Activated CD8-positive, alpha-beta memory T cell treated with anti-CD3 and anti-CD28 coated beads, Interleukin-2, amount 50 U/mL, for 48 hours (primary cell): ENCODE measurements at regions not wholly inside any gene's neighbourhood (a gene's known extent, or its start where the extent isn't known, plus 50 kb on each side); places are given as distances from the start of the nearest gene placed in this dataset.
"Not testable (repeated sequence)": the region's sequence is repeated elsewhere in the genome, so short reads cannot be mapped to it uniquely, and the experiment has no call there.

ENCODE experiments used
- DNase-seq: peaks from one replicate; pipeline ENCODE4 v3.0.0-alpha.2; 2020

DNA sequence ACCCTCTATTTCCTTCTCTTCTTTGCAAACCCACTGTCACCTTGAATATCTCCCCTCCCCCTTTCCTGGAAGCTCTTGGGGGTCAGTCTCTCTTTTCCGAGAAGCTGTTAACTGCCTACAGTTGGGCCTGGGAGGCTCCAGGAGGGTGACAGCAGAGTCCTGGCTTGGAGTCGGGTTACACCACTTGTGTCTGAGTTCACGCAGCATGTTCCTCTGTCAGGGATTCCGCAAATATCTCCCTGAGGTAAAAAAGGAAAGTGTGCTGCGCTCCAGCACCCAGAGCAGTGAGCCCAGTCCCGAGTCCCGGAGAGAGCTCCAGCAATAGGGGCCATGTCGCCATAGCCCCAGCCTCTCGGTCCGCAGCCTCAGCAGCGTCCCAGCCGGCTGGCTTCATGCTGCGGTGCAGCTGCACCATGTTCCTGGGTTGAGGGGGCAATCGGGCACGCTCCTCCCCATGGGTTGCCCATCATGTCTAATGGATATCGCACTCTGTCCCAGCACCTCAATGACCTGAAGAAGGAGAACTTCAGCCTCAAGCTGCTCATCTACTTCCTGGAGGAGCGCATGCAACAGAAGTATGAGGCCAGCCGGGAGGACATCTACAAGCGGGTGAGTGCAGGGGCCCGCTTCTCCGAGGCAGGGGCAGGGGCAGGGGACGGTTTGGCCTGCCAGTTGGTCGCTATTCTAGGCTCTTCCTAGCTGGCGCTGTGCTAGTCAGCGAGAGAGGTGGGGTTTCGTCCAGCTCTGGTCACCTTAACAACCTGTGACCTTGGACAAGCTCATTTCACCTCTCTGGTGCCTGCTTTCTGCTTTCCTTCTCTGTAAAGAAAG is 101.3 kb upstream of the SEC22B start:
- not testable (repeated sequence) for DNase-seq

DNA sequence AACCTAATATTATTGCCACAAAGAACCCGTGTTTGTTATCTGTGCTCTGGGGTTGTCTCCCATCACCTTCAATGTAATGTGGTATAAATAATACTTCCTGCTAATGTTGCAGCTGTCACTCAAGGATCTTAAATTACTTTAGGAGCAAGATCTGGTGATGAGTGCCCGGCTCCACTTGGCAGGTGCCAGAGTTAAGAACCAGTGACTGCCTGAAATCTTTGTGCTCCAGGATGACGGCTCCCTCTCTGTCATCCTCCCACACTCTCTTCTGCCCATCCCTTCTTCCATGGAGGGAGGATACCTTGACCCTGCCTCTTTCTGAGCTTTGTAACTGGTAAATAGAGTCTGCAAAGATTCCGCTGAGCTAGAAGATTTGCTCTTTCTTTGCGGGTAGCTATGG is 100.4 kb upstream of the SEC22B start:
- not testable (repeated sequence) for DNase-seq

DNA sequence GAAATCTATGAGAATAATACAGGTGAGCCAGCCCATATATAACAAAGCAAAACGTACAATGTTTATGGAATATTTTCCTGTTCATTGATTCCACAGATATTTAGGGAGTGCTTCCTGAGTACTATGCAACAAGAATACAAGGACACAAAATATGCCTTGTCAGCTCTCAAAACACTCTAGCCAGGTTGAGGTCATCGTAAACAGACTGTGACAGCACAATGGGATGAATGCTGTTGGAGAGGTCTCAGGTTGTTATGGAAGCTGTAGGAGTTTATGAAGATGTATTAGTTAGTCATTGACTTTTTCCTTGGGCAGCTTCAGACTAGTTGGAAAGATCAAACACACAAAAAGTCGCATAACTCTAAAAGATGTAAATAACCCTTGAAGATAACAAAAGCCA is 98.1 kb upstream of the SEC22B start:
- not testable (repeated sequence) for DNase-seq

GRCh38 chr1:120273363-120273762 is 97.0 kb upstream of the SEC22B start:
- DNase-seq = not testable (repeated sequence)

DNA sequence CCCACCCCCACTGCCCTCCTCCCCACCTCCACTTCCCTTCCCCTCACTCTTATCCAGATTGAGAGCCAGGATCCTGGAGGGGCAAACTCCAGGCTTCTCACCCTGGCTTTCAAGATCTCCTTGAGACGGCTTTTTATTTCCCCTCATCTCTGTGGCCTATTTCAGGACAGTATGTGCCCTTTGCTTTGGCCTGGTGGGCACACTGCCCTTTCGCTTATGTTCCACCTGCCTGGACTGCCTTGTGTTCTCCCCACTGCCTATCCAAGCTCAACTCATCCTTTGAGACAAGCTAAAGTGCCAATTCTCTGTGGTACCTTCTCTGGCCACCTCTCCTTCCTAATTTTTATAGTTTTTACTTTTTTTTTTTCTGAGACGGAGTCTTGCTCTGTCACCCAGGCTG is 95.9 kb upstream of the SEC22B start:
- DNase-seq = not testable (repeated sequence)

DNA sequence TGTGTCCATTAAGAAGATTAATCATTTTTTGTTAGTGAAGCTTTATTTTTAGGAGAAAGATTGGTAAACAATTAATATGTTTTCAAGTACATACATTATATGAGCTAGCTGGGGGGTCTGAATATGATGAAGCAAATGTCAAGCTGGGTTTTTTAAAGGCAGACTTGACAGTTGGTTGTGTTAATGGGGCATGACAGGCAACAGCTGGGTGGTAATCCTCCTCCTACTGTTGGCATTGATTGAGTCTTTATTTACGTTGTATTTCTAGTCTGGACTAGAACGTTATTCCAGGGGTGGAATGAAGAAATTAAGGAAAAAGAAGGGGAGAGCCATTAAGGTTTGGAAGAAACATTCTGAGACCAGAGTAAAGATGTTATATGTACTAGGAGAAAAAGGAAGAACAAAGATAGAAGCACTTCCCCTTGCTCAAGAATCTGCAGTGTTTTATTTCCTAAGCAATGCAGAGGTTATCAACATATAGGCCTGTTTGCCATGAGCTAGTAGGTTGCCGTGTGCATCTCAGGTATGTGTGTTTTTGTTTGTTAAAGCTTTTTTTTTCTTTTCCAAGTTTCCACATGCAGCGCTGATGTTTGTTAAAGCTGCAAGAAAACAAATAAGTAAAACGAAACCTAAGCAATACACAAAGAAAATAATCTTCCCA is 95.4 kb upstream of the SEC22B start:
- not testable (repeated sequence) for DNase-seq

GRCh38 chr1:120267894-120268551 is 91.7 kb upstream of the SEC22B start:
- not testable (repeated sequence) for DNase-seq

DNA sequence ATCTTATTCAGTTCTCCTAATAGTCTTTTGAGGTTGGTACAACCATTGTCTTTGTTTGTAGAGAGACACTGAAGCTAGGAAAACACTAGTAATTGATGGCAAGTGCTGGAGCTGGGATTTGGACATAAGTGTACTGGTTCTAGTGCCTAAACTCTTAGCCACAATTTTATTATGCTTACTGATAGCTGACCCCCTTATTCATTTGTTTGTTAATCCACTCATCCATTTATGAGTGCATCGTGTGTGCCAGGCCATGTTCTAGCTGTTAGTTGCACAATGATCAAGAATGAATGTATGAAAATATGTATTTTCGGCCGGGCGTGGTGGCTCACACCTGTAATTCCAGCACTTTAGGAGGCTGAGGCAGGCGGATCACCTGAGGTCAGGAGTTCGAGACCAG is 88.2 kb upstream of the SEC22B start:
- DNase-seq = not testable (repeated sequence)

DNA sequence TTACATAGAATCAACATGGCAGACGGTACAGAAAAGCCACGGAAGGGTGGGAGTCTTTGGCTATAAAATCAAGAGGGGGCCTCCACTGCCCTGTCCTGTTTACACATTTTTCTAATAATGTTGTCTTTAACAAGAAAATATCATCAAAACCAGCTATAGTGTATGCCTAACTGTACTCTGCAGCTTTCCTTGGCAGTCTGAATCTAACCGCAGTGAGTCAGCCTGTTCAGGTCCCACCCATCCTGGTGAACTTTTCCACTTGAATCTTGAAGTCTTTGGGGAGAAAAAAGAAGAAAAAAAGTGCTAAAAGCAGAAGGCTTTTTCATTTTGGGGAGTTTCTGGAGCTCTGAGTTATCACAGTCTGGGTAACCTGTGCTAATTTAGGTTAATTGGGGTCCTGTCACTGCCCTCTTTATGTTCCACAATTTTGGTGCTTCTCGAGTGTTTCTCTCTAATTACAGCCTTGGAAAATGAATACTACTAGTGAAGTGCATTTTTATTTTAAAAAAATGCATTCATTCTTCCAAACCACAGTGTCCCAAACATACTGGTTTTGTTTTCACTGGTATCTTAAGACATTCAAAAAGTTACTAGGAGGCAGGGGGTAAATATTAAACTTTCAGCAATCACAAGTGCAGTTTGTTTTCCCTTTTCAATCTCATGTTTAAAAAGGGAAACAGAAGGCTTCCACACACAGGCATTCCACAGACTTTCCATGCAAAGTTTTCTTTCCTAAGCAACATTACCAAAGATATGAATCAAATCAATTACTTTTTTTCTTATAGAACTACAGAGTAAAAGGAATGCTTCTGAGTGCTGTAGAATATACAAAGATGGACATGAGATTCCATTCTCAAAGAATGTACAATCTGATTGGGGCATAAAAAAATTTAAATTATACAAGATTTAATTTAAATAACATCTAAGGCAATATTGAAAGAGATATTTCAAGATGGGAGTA is 86.8 kb upstream of the SEC22B start:
- DNase-seq = not testable (repeated sequence)

- DNase-seq = not testable (repeated sequence)
Measured at GRCh38 chr1:120257778-120258105, 81.4 kb upstream of the SEC22B start.

- not testable (repeated sequence) for DNase-seq
Measured at GRCh38 chr1:120257064-120257777, 80.9 kb upstream of the SEC22B start.

- not testable (repeated sequence) for DNase-seq
Measured at GRCh38 chr1:120250756-120251155, 74.4 kb upstream of the SEC22B start.

DNA sequence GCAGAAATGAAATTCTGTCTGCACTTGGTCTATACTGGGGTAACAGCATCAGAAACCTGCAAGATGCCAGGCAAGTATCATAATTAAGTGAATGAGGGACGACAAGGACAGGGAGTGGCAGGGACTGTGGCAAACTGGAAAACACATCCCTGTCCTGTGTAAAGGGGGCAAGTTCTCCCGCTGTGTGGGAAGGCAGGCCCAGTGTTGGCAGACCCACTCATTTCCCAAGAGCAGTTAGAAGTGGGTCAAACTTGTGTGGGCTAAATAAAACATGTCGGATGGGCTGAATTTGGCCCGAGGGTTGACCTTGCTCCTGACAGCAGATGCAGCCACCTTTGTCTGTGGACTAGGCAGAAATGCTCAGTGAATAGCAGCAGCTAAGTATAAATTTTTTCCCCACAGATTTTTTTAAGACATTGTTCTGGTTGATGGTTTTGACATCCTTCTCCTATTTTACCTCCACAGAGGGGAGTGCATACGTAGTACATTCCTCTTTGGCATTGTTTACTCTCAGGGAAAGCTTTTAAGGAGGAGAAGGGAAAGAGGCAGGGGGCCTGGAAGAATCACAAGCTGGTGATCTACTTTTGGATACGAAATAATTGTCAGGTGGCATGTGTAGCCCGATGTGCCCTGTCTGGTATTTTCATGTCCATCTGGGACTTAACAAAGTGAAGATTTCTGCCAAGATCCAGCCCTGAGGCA is 72.6 kb upstream of the SEC22B start:
- not testable (repeated sequence) for DNase-seq

DNA sequence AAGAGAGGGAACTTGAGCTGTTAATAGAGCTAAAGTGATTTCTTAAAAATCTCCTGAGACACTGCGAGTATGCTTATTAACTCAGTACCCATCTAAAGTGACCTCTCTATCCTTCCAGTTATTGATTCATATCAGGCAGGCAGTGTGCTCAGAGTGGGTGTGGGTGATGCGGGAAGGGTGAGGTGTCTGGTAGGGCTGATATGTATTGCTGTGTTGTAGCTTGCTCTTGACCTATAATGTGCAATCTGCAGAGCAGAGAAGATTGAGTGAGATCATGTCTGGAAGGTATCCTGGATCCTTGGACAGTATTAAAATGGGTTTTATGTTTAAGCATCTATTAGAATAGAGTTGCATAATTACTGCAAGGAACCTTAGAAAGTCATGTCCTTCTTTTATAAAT is 71.9 kb upstream of the SEC22B start:
- DNase-seq = not testable (repeated sequence)

- not testable (repeated sequence) for DNase-seq
Measured at GRCh38 chr1:120243867-120244266, 67.5 kb upstream of the SEC22B start.

DNA sequence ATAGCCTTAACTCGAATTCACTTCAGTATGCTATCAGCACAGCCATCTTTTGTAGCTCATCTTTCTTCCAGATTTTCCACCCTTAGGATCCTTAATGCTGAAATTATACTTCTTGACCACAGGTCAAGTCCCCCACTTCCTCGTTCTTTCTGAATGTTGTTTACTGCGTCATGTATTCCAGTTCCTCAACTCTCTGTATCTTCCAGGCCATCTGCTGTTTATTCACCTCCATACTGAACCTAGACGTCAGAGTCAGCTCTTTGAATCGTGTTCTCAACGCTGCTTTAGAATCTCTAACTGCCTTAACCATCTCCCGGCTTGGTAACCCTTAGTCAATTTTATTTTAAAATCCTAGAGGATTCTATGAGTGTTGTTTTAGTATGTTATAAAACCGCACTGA is 66.3 kb upstream of the SEC22B start:
- not testable (repeated sequence) for DNase-seq

- DNase-seq = not testable (repeated sequence)
Measured at GRCh38 chr1:120241868-120242267, 65.5 kb upstream of the SEC22B start.

- DNase-seq = not testable (repeated sequence)
Measured at GRCh38 chr1:120240181-120240580, 63.9 kb upstream of the SEC22B start.

GRCh38 chr1:120239351-120239750 is 63.0 kb upstream of the SEC22B start:
- DNase-seq = not testable (repeated sequence)

GRCh38 chr1:120238867-120239266 is 62.5 kb upstream of the SEC22B start:
- not testable (repeated sequence) for DNase-seq

GRCh38 chr1:120233661-120234018 is 57.3 kb upstream of the SEC22B start:
- DNase-seq = not testable (repeated sequence)
